OCI-LY1 (cell line): ENCODE measurements at regions not wholly inside any gene's neighbourhood (a gene's known extent, or its start where the extent isn't known, plus 50 kb on each side); places are given as distances from the start of the nearest gene placed in this dataset.

ENCODE experiments used
- H2AFZ ChIP-seq: fragments of 200-600 bp; sonication (generic), shearing (Covaris generic); 2 replicates; pipeline ENCODE4 v1.6.0; 2014; ENCODE audit warnings: antibody characterized with exemption, mild to moderate bottlenecking, low read length
- H3F3A ChIP-seq: fragments of 200-600 bp; sonication (generic), shearing (Covaris generic); 2 replicates; pipeline ENCODE4 v1.6.0; 2014; ENCODE audit warnings: mild to moderate bottlenecking, antibody characterized with exemption, low read length, moderate library complexity; ENCODE audit not compliant: insufficient read depth
- H3K27ac ChIP-seq: fragments of 200-600 bp; sonication (generic); 2 replicates; pipeline ENCODE4 v1.5.1; 2014; ENCODE audit warnings: low read length, mixed run types, mild to moderate bottlenecking, low read depth; ENCODE audit not compliant: poor library complexity, severe bottlenecking
- H3K27me3 ChIP-seq: fragments of 200-600 bp; sonication (generic); 2 replicates; pipeline ENCODE4 v1.6.0; 2014; ENCODE audit warnings: antibody characterized with exemption, mild to moderate bottlenecking, low read length, moderate library complexity; ENCODE audit not compliant: insufficient read depth
- H3K36me3 ChIP-seq: fragments of 200-600 bp; sonication (generic); 2 replicates; pipeline ENCODE4 v1.6.1; 2014; ENCODE audit warnings: mild to moderate bottlenecking, antibody characterized with exemption, low read length, moderate library complexity, mixed read lengths; ENCODE audit not compliant: insufficient read depth
- H3K4me1 ChIP-seq: fragments of 200-600 bp; sonication (generic); 2 replicates; pipeline ENCODE4 v1.5.1; 2014; ENCODE audit warnings: mild to moderate bottlenecking, low read length, moderate library complexity; ENCODE audit not compliant: insufficient read depth, severe bottlenecking
- H3K4me2 ChIP-seq: fragments of 200-600 bp; sonication (generic), shearing (Covaris generic); 2 replicates; pipeline ENCODE4 v1.6.1; 2014; ENCODE audit warnings: low read length
- H3K4me3 ChIP-seq: fragments of 200-600 bp; sonication (generic); 2 replicates; pipeline ENCODE4 v1.5.1; 2014; ENCODE audit warnings: low read length, low read depth, mild to moderate bottlenecking, mixed read lengths; ENCODE audit not compliant: poor library complexity, severe bottlenecking
- H3K79me2 ChIP-seq: fragments of 200-600 bp; shearing (Covaris generic); 2 replicates; pipeline ENCODE4 v1.6.1; 2016; ENCODE audit warnings: mixed run types, low read length, mixed read lengths; ENCODE audit not compliant: insufficient read depth
- H3K9ac ChIP-seq: fragments of 200-600 bp; sonication (generic), shearing (Covaris generic); 2 replicates; pipeline ENCODE4 v1.6.1; 2014; ENCODE audit warnings: mild to moderate bottlenecking, low read length, mixed read lengths
- H3K9me2 ChIP-seq: fragments of 200-600 bp; sonication (generic), shearing (Covaris generic); 2 replicates; pipeline ENCODE4 v1.6.1; 2014; ENCODE audit warnings: low read depth, mild to moderate bottlenecking, low read length, mixed read lengths
- H3K9me3 ChIP-seq: fragments of 200-600 bp; shearing (Covaris generic); 2 replicates; pipeline ENCODE4 v1.6.1; 2014; ENCODE audit warnings: low read length, mixed read lengths
- H4K20me1 ChIP-seq: fragments of 200-600 bp; sonication (generic), shearing (Covaris generic); 2 replicates; pipeline ENCODE4 v1.6.0; 2016; ENCODE audit warnings: mild to moderate bottlenecking, low read length; ENCODE audit not compliant: insufficient read depth
- CTCF ChIP-seq: fragments of 200-600 bp; sonication (generic), shearing (Covaris generic); IDR thresholded peaks from 2 replicates; pipeline ENCODE4 v1.5.1; 2017; ENCODE audit warnings: mild to moderate bottlenecking, antibody characterized with exemption, low read length, moderate library complexity, mixed read lengths
- EZH2 ChIP-seq: fragments of 200-600 bp; sonication (generic), shearing (Covaris generic); IDR thresholded peaks from 2 replicates; pipeline ENCODE4 v1.8.0; 2017; ENCODE audit warnings: borderline replicate concordance, mixed run types, mild to moderate bottlenecking, antibody characterized with exemption, low read length, moderate library complexity, mixed read lengths

GRCh38 chr7:35993676-35994606, 159.1 kb upstream of the EEPD1 start:
- Histone ChIP-seq H3K27me3 (no peaks in the 10 kb centered on the region), H3K4me2 (no peak overlapping the region), H3F3A (no peaks in the 10 kb centered on the region), H4K20me1 (no peaks in the 10 kb centered on the region), H3K9me3 (no peaks in the 10 kb centered on the region), H3K4me3 (no peak overlapping the region), H3K36me3 (no peaks in the 10 kb centered on the region), H3K4me1 (no peaks in the 10 kb centered on the region), H3K9me2 (no peaks in the 10 kb centered on the region), H2AFZ (no peak overlapping the region), H3K9ac (no peak overlapping the region), H3K27ac (no peak overlapping the region), H3K79me2 (no peaks in the 10 kb centered on the region)
- no peak for TF ChIP-seq EZH2

- Histone ChIP-seq H3K4me3 (no peak overlapping the region), H3F3A (no peaks in the 10 kb centered on the region), H3K9me2 (no peaks in the 10 kb centered on the region), H3K27ac (no peak overlapping the region), H3K4me1 (no peaks in the 10 kb centered on the region), H3K9me3 (no peaks in the 10 kb centered on the region), H3K4me2 (no peak overlapping the region), H2AFZ (no peak overlapping the region), H4K20me1 (no peaks in the 10 kb centered on the region), H3K36me3 (no peaks in the 10 kb centered on the region), H3K79me2 (no peaks in the 10 kb centered on the region), H3K27me3 (no peaks in the 10 kb centered on the region), H3K9ac (no peak overlapping the region)
- TF ChIP-seq EZH2: no peak
- TF ChIP-seq CTCF: no peak
These were observed 157.7 kb upstream of the EEPD1 start for GRCh38 chr7:35995334-35995733.

- Histone ChIP-seq H3K4me1 (no peaks in the 10 kb centered on the region), H4K20me1 (no peaks in the 10 kb centered on the region), H3K36me3 (no peaks in the 10 kb centered on the region), H3K79me2 (no peaks in the 10 kb centered on the region), H3K9ac (no peak overlapping the region), H3K4me3 (no peak overlapping the region), H3K27me3 (no peaks in the 10 kb centered on the region; the same call in 1 of the 2 replicates), H3F3A (no peaks in the 10 kb centered on the region), H2AFZ (no peak overlapping the region), H3K4me2 (no peak overlapping the region), H3K27ac (no peak overlapping the region), H3K9me3 (no peaks in the 10 kb centered on the region), H3K9me2 (no peaks in the 10 kb centered on the region)
- TF ChIP-seq CTCF (no peak), EZH2 (no peak)
These were observed 154.6 kb upstream of the EEPD1 start for GRCh38 chr7:35998481-35998880.
